ENCODE measurements at regions not wholly inside any gene's neighbourhood (a gene's known extent, or its start where the extent isn't known, plus 50 kb on each side); places are given as distances from the start of the nearest gene placed in this dataset.
"Not testable (repeated sequence)": the region's sequence is repeated elsewhere in the genome, so short reads cannot be mapped to it uniquely, and the experiment has no call there.

DNA sequence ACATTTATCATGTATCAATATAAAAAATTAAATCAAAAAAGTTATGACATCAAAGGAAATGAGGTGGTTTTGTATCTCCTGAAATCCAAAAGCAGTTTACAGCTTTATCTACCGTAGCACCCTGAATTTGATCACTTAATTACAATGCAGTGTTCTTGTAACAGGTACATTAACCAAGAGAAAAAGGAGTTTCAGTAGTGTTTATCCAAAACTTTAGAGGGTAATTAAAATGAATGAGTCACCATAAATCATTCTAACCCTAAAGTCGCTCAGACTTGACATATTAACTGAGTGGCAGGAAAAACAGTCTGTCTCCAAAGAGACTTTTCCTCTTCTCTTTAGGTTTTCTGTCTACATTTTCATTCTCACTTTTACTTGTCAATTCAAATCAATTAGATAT, 907.6 kb upstream of the EPHA5 start:
- no peak for DNase-seq

DNA sequence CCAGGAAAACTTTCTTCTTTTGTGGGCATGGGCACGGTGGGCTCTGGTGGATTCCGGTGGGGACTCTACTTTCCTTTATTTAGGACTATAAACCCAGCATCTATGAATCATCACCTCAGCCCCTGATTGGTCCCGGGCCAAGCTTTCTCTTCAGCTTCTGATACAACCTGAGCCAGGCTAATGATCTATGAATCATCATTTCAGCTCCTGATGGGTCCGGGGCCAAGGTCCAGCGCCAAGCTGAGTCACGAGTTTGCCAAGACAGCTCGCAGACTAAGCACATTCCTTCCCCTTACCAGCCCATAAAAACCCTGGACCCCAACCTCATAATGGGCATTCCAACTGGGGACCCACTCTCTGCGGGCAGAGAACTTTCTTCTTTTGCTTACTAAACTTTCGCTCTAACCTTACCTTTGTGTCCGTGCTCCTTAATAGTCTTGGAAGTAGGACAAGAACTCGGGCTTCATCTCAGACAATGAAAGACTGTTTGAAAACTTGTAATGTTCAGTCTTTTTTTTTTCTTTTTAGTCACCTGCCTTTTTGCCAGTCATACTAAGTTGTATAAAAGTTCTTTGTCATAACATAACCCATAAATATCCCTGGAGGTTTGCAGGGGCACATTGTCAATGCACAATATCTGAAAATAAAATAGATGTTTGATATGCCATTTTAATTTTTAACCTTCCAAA, 904.9 kb upstream of the EPHA5 start:
- no peak for DNase-seq

DNA sequence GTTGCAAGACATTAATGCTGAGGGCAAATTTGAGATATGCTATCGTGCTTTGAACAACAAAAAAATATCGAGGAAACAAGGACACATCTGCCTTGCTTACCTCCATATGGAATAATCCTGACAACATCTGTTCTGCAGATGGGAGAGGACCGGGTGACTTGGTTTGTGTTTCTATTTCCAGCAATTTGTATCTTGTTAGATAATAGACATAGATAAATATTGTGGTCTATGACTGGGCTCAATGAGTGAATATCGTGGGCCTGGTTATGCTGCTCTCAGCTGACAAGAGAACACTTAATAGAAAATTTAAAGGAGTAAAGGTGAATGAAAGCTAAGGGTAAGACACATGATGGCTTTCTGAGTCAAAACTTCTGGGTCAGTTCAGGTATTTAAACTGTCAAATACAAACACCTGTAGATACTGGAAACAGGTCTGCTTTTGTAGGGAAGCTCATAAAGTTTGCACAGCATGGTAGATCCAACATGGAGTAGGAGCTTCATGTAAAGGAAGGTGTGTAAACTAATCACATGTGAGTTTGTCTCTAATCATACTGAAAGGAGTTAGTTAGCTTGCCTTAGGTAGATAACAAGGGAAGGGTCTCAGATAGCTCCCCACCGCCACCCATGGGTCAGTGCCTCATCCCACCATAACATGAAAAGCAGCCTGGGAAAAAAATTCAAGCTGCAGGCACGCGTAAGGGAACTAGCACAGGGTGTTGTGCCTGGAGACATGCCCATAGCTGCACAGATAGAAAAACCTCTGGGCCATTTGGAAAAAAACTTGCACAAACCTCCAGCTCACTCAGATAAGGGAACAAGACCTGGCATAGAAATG, 904.1 kb upstream of the EPHA5 start:
- no peak for DNase-seq

DNA sequence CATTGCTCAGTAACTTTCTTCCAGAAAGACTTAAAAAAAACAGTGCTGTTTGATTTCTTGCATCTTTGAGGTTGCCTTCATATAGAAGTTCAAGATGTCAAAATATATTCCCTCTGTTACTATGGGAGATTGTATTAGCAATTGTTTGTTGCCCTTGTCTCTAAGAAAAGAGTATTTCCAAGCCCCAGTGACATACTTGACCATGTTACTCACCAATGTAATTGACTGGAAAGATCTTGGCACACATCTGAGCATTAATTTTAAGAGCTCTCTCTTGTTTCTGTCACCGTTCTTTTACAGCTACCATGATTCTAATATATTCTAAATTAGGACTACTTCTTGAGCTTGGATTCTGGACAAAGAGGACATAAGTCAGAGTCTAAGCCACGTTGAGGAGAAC, 902.7 kb upstream of the EPHA5 start:
- DNase-seq: no peak

DNA sequence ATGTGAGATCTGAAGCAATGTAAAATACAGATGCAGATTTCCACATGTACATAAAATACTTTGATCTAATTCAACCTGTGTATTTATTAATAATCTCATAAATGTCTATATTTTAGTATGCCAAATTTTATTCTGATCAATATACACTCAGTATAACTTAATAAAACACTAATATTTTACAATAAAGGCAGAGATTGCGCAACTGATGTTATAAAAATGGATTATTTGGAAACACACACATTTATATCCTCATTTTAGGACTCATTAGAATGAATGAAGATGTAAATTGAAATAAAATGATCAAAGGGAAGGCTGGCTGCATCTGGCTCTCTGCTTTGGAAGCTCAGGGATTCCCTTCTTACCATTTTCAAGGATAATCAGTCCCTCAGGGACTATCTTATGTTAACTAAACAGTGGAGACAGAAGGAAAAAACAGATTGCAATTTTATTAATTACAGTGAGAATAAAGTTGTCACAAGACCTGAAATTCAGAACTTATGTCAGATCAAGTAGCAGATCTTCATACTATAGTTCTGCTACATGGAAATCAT, 900.9 kb upstream of the EPHA5 start:
- DNase-seq: no peak

DNA sequence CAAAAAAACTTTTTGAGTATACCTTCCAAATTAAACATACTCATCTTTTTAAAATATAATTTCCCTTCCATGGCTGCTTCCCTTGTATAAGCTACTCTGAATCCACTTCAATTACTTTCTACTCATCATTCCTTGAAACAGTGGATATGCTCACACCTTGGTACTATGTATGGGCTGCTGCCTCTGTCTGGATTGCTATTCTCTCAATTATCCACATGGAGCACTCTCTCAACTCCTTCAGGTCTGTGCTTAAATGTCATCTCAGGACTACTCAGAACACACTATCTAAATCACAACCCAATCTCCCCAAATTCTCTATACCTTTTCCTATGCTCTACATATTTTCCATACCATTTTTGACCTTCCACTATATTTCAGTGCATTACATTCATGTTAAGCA, 898.9 kb upstream of the EPHA5 start:
- no peak for DNase-seq

DNA sequence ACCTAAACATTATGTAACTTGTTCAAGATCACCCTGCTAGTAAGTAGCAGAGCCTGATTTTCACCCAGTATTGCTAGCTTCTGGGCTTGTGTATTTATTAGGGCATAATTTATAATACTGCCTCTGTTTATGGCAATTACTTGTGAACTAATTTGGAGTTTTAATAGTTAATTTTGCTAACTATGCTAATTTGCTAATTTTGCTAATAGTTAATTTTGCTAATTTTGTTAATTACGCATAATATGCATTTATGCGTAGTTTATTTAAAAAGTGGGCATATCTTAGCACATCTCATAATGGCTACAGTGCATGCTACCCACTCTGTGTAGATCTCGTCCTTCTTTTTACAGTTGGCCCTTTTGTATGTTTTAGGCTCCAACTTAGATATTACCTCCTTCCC, 898.1 kb upstream of the EPHA5 start:
- DNase-seq: no peak

DNA sequence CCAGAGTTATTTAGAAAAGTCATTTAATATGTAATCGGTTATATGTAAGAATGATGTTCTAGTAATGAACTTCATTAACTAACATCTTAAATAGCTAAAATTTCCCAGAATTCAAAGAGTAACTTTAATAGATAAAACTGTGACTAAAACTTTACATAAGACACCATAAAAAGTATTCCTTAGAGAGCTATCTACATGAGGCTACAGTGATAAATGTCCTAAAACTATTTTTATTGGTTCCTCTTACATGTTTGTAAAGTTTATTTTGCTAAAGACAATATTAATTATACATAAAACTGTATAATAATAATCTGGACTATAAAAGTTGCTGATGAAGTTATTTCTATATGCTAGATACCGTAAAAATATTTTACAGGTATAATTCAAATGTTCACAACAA, 897.7 kb upstream of the EPHA5 start:
- no peak for DNase-seq

DNA sequence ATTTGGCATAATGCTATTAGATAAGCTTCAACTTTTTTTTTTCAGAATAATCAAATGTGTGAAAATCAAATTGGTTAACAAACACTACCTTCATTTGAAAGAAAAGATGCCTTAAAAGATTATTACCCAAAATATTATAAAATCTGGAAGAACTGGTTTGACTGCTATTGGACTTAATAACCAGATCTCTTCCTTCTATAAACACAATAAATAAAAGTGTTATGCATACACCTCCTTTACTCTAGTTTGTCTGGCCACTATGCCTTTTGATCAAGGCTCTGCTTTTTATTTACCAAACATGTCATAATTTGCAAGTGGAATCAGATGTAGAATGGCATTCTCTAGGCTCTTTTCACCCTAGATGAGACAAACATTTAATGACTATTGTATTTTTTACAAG, 897.3 kb upstream of the EPHA5 start:
- no peak for DNase-seq

DNA sequence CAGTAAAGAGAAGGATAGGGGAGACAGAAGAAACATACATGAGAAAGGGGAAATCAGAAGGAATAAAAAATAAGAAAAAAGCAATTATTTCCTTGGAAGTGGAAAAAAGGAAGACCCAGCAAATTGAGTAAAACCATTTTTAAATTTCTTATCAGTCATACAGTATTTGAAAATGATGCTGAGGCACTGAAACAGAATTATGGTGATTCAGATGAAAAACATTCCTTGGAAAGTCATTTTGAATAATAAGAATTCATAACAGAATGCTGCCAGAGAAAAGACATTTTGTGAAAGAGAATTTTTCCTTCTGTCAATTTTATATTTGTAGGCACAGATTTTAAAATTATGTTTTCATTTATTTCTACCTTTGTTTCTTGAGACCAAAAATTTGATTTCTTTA, 895.5 kb upstream of the EPHA5 start:
- DNase-seq: no peak

DNA sequence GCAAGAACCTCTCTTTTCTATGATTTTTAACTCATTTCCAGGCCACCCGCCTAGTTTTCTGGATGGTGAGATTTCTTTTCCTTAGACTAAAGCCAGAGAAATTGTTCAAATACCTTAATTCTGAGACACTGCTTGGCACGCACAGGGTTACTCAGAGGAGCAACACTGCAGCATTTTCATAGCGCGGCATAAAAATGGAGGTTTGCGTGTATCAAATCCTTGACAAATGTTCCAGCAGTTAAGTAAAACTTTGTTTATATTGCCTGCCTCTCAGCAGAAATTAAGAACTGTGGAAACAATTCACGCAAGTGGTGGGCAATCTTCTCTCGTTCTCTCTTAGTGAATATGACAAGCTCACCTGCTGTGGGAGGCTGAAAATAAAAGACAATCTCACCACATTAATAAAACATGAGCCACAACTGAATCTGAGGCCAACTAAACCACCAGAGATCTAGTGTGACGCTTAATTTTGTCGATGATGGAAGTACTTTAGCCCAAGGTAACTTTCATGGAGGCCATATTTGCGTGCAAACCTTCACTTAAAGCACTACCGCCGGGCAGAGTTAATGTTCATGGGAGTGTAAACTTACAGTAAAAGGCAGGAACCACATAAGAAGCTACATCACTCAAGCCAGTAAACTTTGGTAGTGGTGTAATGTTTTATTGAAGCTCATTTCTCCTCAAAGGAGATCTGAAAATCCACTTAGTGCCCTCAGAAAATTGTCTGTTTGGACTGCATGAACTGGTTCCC, 894.8 kb upstream of the EPHA5 start:
- DNase-seq: peak; percentile 49

DNA sequence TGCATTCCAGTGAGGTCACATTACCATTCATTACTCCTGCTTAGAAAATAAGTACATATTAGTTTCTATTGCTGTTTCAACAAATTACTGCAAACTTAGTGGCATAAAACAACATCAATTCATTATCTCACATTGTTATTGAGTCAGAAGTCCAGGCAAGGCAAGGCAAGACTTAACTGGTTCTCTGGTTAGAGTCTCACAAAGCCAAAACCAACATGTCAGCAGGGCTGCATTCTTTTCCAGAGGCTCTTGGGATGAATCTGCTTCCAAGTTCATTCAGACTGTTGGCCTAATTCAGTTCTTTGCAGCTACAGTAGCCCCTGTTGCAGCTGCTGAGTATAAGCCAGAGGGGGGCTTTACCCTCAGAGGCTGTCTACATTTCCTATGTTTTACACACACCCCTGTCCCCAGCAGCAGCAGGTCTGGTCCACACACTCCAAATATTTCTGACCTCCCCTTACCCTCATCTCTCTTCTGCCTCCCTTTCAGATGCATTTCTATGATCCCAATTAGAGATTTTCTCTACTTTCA, 892.1 kb upstream of the EPHA5 start:
- no peak for DNase-seq

DNA sequence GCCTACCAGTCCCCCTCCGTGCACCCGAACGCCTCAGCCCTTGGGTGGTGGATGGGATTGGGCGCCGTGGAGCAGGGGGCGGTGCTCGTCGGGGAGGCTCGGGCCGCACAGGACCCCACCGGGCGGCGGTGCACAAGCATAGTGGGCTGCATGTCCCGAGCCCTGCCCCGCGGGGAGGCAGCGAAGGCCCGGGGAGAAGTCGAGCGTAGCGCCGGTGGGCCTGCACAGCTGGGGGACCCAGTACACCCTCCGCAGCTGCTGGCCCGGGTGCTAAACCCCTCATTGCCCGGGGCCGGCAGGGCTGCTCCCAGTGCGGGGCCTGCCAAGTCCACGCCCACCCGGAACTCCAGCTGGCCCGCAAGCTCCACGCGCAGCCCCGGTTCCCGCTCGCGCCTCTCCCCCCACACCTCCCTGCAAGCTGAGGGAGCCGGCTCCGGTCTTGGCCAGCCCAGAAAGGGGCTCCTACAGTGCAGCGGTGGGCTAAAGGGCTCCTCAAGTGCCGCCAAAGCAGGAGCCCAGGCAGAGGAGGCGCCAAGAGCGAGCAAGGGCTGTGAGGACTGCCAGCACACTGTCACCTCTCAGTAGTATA, 891.3 kb upstream of the EPHA5 start:
- not testable (repeated sequence) for DNase-seq

DNA sequence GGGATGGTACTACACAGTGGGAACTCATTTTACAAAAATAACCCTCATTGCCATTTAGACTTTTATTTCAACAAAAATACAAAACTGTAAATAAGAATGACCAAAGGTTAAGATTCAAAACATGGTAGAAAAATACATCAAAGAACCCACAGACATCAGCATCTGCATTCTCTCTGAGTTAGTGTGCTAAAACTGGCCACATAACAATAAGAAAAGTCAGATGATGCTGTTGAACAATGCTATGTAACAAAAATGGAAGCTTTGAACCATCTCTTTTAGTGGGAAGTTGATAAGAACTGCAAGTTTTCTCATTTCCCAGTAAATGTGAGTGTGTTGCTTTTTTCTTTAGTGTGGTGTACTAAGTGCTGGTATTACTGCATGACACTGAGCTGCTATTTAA, 888.4 kb upstream of the EPHA5 start:
- DNase-seq: no peak

DNA sequence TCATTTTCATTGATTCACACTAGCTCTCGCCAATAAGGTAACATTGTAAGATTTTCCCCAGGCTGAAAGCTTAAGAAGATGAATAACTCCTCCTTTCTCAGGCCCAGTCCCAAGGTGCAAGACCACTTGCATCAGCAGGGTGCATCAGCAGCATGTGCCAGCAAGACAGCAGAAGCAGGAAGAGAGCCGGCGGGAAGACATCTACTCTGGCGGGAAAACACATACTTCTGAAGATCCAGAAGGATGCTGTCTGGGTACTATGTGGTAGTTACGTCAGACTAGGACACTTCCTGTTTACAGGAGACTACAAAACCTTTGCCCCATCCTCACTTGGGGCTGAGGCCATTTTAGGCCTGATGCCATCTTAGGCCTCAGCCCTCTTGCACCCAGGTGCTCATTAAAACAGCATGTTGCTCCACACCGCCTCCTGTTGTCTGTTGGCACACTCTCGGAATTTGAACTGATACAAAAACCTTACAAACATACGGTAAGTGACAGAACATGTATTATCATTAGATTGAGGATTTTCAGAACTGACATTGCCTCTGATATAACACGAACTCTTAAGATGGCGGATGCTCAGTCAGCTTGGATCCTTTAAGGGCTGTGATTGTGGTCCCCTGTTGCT, 886.5 kb upstream of the EPHA5 start:
- no peak for DNase-seq

DNA sequence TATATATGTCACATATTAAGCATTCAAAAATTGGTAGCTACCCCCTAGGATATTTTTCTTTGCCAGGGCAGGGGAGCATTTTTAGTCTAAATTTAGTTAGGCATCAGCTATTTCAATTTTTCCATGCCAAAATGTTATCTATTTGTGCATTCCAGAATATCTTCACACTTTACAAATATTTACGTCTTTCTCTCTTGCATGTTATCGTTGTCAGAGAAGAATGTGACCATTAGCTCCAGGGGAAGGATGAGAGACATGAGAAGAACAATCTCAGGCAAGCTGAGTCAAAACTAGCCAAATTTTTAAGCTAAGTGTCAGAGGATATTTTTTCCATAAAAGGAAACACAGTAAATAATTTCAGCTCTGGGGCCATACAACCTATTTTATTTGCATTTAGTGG, 885.0 kb upstream of the EPHA5 start:
- no peak for DNase-seq

DNA sequence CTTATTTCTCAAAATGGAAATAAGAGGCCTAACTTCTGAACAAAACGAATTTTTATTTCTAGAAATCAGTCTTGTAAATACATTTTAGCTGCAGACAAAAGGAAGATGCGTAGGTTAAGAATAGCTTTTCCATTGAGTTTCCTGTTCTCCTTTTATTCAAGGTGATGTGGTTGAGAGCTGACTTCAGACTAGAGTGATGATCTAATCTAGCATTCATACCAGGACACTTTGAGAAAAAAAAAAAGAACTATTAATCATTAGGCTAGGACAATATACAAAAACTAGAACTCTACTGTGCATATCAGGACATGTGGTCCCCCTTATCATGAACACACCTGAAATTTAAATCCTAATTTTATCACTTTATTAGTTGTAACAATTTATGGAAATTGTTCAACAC, 884.5 kb upstream of the EPHA5 start:
- DNase-seq: no peak

DNA sequence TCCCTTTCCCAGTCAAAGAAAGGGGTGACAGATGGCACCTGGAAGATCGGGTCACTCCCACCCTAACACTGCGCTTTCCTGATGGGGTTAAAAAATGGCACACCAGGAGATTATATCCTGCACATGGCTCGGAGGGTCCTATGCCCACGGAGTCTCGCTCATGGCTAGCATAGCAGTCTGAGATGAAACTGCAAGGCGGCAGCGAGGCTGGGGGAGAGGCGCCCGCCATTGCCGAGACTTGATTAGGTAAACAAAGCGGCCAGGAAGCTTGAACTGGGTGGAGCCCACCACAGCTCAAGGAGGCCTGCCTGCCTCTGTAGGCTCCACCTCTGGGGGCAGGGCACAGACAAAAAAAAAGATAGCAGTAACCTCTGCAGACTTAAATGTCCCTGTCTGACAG, 875.0 kb upstream of the EPHA5 start:
- DNase-seq: not testable (repeated sequence)

DNA sequence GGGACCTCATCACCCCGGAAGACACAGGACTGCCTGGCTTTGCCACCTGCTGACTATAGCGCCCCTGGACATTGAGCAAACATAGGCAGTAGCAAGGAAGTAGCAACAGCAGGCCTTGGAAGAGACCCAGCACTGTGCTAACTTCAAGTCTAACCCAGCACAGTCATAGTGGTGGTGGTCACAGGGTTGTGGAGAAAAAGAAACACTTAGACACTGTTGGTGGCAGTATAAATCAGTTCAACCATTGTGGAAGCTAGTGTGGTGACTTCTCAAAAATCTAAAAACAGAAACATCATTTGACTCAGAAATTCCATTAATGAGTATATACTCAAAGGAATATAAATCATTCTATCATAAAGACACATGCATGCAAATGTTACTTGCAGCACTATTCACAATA, 874.0 kb upstream of the EPHA5 start:
- no peak for DNase-seq

DNA sequence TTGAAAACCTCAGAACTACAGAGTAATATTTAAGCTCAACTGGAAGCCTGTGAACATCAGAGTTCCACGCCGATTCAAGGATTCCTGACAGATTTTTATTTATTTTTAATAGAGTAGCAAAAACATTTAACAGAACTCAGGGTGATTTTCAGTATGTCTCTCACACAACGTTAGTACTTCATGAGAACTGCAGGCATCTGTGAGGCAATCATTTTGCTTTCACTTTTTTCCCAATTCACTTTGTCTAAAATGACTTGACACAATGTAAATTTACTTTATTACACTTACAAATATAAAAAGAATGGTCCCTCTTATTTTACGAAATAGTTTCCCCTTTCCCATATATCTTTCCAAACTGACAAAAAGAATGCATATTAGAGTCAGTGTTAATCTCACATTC, 869.5 kb upstream of the EPHA5 start:
- DNase-seq: no peak

DNA sequence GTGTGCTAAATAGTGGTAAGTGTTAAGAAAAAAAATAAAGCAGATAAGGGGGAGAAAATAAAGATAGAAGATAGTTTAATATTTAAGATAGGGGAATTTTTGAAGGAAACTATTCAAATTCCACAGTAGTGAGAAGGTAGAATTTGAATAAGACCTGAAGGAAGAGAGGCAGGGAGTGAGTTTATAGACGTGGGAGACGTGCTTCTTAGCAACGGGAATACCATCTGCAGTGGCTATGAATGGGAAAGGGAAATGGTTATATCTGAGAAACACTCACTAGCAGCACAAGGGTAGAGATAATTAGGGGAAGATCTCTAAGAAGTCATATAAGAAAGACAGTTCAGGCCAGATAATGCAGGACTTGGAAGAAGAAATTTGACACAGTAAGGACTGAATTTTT, 854.5 kb upstream of the EPHA5 start:
- no peak for DNase-seq

DNA sequence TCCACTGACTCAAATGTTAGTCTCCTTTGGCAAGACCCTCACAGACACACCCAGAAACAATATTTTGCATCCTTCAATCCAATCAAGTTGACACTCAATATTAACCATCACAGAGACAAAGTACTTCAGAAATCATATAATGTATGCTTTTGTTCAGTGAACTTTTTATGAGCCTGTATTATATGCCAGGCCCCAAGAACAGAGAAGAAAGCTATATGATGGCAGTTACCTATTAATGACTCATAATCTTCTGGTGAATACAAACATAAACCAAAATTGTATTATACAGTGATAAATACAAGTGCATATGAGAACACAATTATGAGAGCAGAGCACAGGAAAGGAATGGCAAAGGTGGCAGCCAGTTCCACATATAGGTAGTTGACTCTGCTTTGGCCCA, 852.0 kb upstream of the EPHA5 start:
- DNase-seq: no peak

DNA sequence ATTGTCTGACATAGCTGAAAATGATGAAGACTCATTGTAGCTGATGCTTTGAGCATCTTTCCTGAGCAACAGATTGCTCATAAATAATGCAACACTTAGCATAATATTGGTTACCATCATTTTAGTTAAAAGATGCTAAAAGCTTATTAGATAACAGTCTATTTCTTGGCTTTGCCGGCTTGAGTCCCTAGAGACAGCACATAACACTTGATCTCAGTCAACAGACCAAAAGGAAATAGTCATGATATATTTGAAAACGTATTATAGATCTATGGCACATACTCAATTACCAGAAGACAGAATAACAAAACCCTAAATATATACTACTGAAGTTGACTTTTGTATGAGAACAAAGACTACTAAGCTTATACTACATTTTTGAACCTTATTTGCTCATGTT, 846.7 kb upstream of the EPHA5 start:
- DNase-seq: no peak
